ENCODE measurements at regions not wholly inside any gene's neighbourhood (a gene's known extent, or its start where the extent isn't known, plus 50 kb on each side); places are given as distances from the start of the nearest gene placed in this dataset.
"Not testable (repeated sequence)": the region's sequence is repeated elsewhere in the genome, so short reads cannot be mapped to it uniquely, and the experiment has no call there.

GRCh38 chr7:119640861-119641260 lies 632.1 kb upstream of the KCND2 start:
- TF ChIP-seq CTCF (IDR thresholded peaks at IDR 0.05; ENCODE audit: low read length, missing control alignments), result no peak
- no peak overlapping the region for H3K4me3 ChIP-seq (replicated peaks; ENCODE audit: low read depth, low read length)
- DNase-seq (ENCODE audit: low read depth), result no peak

DNA sequence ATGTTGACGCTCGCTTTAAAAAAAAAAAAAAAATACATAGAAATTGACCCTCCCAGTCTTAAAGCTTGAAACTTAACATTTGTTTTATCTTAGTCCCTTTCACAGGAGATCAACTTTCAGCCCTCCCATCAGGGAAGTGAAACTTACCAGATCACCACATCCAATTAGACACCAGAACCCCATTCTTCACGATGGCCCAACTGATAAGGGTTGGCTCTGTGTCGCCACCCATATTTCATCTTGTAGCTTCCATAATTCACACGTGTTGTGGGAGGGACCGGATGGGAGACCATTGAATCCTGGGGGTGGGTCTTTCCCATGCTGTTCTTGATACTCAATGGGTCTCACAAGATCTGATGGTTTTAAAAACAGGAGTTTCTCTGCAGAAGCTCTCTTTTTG lies 629.4 kb upstream of the KCND2 start:
- H3K4me3 ChIP-seq (replicated peaks; ENCODE audit: low read depth, low read length), result no peak overlapping the region
- no peak for DNase-seq (ENCODE audit: low read depth)
- no peak for TF ChIP-seq CTCF (IDR thresholded peaks at IDR 0.05; ENCODE audit: low read length, missing control alignments)

- no peak for DNase-seq (ENCODE audit: low read depth)
- no peak overlapping the region for H3K4me3 ChIP-seq (replicated peaks; ENCODE audit: low read depth, low read length)
- TF ChIP-seq CTCF (IDR thresholded peaks at IDR 0.05; ENCODE audit: low read length, missing control alignments), result no peak
Measured at GRCh38 chr7:119647286-119647685, 625.7 kb upstream of the KCND2 start.

DNA sequence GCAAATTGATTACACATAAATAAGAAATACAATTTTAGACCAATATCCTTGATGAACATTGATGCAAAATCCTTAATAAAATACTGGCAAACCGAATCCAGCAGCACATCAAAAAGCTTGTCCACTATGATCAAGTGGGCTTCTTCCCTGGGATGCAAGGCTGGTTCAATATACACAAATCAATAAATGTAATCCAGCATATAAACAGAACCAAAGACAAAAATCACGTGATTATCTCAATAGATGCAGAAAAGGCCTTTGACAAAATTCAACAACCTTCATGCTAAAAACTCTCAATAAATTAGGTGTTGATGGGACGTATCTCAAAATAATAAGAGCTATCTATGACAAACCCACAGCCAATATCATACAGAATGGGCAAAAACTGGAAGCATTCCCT lies 624.2 kb upstream of the KCND2 start:
- DNase-seq (ENCODE audit: low read depth); H3K4me3 ChIP-seq (replicated peaks; ENCODE audit: low read depth, low read length): not testable (repeated sequence)

DNA sequence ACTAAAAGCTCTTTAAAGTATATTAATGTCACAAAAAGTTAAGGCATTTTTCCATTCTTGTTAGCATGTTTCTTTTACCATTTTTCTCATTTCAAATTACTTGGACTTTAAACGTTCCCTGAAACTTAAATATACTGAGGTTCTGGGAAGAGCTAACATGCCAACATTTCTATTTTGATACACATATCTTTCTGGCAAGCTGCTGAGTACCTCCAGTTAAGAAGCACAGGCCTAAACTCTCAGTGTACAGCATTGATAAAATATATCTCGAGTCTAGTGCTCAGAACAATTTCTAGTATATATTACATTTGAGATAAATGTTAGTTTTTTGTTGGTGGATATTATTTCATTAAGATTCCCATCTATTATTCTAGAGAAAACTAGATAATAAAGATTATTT lies 612.9 kb upstream of the KCND2 start:
- no peak for DNase-seq (ENCODE audit: low read depth)
- H3K4me3 ChIP-seq (replicated peaks; ENCODE audit: low read depth, low read length), result no peak overlapping the region
- TF ChIP-seq CTCF (IDR thresholded peaks at IDR 0.05; ENCODE audit: low read length, missing control alignments), result no peak

DNA sequence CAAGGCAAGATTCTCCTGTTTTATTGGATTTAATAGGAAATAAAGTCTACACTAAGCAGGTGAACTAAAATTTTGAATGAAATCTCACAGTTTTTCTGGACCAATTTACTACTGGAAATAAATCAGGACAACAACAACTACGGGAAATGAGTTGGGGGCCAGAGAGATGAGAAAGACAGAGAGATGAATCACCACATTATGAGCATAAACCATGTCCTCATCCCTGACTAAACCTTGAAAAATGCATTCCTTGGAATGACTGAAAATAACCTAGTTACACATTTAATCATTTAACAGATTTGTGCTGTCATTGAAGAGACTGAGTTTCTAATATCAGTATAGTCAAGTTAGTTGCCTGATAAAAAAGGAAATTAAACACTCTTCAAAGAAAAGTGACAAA lies 608.4 kb upstream of the KCND2 start:
- DNase-seq (ENCODE audit: low read depth), result peak; percentile 74
- TF ChIP-seq CTCF (IDR thresholded peaks at IDR 0.05; ENCODE audit: low read length, missing control alignments), result no peak
- H3K4me3 ChIP-seq (replicated peaks; ENCODE audit: low read depth, low read length), result no peak overlapping the region

GRCh38 chr7:119665796-119666195 lies 607.2 kb upstream of the KCND2 start:
- no peak for TF ChIP-seq CTCF (IDR thresholded peaks at IDR 0.05; ENCODE audit: low read length, missing control alignments)
- peak; percentile 8 for DNase-seq (ENCODE audit: low read depth)

DNA sequence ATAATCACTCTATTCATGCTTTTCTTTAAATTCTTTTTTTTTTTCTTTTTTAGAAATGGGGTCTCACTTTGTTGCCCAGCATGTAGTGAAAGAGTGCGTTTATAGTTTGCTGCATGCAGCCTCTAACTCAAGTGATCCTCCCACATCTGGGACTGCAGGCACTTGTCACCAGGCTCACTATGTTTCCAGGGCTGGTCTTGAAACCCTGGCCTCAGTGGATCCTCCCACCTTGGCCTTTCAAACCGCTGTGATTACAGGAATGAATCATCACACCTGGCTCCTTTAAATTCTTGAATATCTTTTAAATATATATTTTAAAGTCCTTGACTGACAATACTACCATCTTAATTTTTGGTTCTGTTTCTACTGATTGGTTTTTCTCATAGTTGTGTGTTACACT lies 591.6 kb upstream of the KCND2 start:
- no peak for DNase-seq (ENCODE audit: low read depth)
- no peak overlapping the region for H3K4me3 ChIP-seq (replicated peaks; ENCODE audit: low read depth, low read length)
- no peak for TF ChIP-seq CTCF (IDR thresholded peaks at IDR 0.05; ENCODE audit: low read length, missing control alignments)

More at GRCh38 chr7:119665796-119666195, 607.2 kb upstream of the KCND2 start:
- no peak overlapping the region for H3K4me3 ChIP-seq (replicated peaks; ENCODE audit: low read depth, low read length)
